ENCODE measurements at regions not wholly inside any gene's neighbourhood (a gene's known extent, or its start where the extent isn't known, plus 50 kb on each side); places are given as distances from the start of the nearest gene placed in this dataset.
"Not testable (repeated sequence)": the region's sequence is repeated elsewhere in the genome, so short reads cannot be mapped to it uniquely, and the experiment has no call there.

- Mint-ChIP-seq H3K4me3 (no peak overlapping the region), H3K27me3 (ENCODE audit: low read depth in 2 of 2) (no peaks in the 10 kb centered on the region), H3K4me1 (no peaks in the 10 kb centered on the region), H3K9me3 (peaks cover 13 to 33% of the 10 kb centered on the region in 2 donors), H3K27ac (no peak overlapping the region), H3K36me3 (peaks cover 7% of the 10 kb centered on the region)
- ATAC-seq (no peak), DNase-seq (no peak)
- Histone ChIP-seq H3K9me3 (ENCODE audit: control insufficient read depth, insufficient read depth, low read length) (peaks cover 51% of the 10 kb centered on the region), H3K4me3 (ENCODE audit: low read length) (no peak overlapping the region), H3K4me1 (ENCODE audit: control insufficient read depth, insufficient read depth, low read length) (no peaks in the 10 kb centered on the region), H3K27ac (ENCODE audit: low read length) (no peak overlapping the region), H3K27me3 (ENCODE audit: control insufficient read depth, insufficient read depth, low read length) (no peaks in the 10 kb centered on the region), H3K36me3 (ENCODE audit: control insufficient read depth, insufficient read depth, low read length) (no peaks in the 10 kb centered on the region)
- TF ChIP-seq CTCF (IDR thresholded peaks at IDR 0.05), result no peak
- intact Hi-C loops (cut with micrococcal nuclease), result no loop called here
- 92% methylated on average over 36 of the region's 36 CpGs for WGBS (ENCODE audit: insufficient coverage)
Measured at GRCh38 chr7:57653262-57653830, 203.4 kb downstream of the ZNF716 start.

GRCh38 chr7:57655156-57655871 is 205.3 kb downstream of the ZNF716 start:
- H3K27ac Mint-ChIP-seq; intact Hi-C loops (cut with micrococcal nuclease); H3K4me1 ChIP-seq (ENCODE audit: control insufficient read depth, insufficient read depth, low read length); H3K4me3 ChIP-seq (ENCODE audit: low read length); ATAC-seq; H3K36me3 ChIP-seq (ENCODE audit: control insufficient read depth, insufficient read depth, low read length); H3K36me3 Mint-ChIP-seq; H3K4me1 Mint-ChIP-seq; H3K27me3 Mint-ChIP-seq (ENCODE audit: low read depth in 2 of 2); H3K4me3 Mint-ChIP-seq; H3K27ac ChIP-seq (ENCODE audit: low read length); H3K27me3 ChIP-seq (ENCODE audit: control insufficient read depth, insufficient read depth, low read length); DNase-seq: not testable (repeated sequence)
- peaks cover 32% of the 10 kb centered on the region for H3K9me3 ChIP-seq (ENCODE audit: control insufficient read depth, insufficient read depth, low read length)
- 87% methylated on average over 31 of the region's 31 CpGs for WGBS (ENCODE audit: insufficient coverage)
- peaks cover 11 to 35% of the 10 kb centered on the region in 2 donors for H3K9me3 Mint-ChIP-seq

- H3K9me3 ChIP-seq (ENCODE audit: control insufficient read depth, insufficient read depth, low read length); H3K27ac Mint-ChIP-seq; ATAC-seq; H3K36me3 Mint-ChIP-seq; DNase-seq; H3K27ac ChIP-seq (ENCODE audit: low read length); H3K27me3 ChIP-seq (ENCODE audit: control insufficient read depth, insufficient read depth, low read length); H3K27me3 Mint-ChIP-seq (ENCODE audit: low read depth in 2 of 2); H3K4me3 ChIP-seq (ENCODE audit: low read length); H3K4me1 ChIP-seq (ENCODE audit: control insufficient read depth, insufficient read depth, low read length); H3K4me1 Mint-ChIP-seq; intact Hi-C loops (cut with micrococcal nuclease); H3K4me3 Mint-ChIP-seq; H3K36me3 ChIP-seq (ENCODE audit: control insufficient read depth, insufficient read depth, low read length): not testable (repeated sequence)
- 61% methylated on average over 4 of the region's 4 CpGs for WGBS (ENCODE audit: insufficient coverage)
- H3K9me3 Mint-ChIP-seq, result peaks cover 8 to 19% of the 10 kb centered on the region in 2 donors
Measured at GRCh38 chr7:57659226-57659625, 209.2 kb downstream of the ZNF716 start.

GRCh38 chr7:57676928-57677327 is 227.0 kb downstream of the ZNF716 start:
- H3K4me3 ChIP-seq (ENCODE audit: low read length); H3K27me3 ChIP-seq (ENCODE audit: control insufficient read depth, insufficient read depth, low read length); H3K36me3 Mint-ChIP-seq; H3K36me3 ChIP-seq (ENCODE audit: control insufficient read depth, insufficient read depth, low read length); H3K9me3 ChIP-seq (ENCODE audit: control insufficient read depth, insufficient read depth, low read length); H3K27ac Mint-ChIP-seq; ATAC-seq; DNase-seq; intact Hi-C loops (cut with micrococcal nuclease); H3K4me1 ChIP-seq (ENCODE audit: control insufficient read depth, insufficient read depth, low read length); H3K4me1 Mint-ChIP-seq; H3K4me3 Mint-ChIP-seq; H3K27ac ChIP-seq (ENCODE audit: low read length); H3K27me3 Mint-ChIP-seq (ENCODE audit: low read depth in 2 of 2): not testable (repeated sequence)
- no CpG with 5 or more reads among the region's 1 CpG for WGBS (ENCODE audit: insufficient coverage)
- peaks cover 10 to 20% of the 10 kb centered on the region in 2 donors for H3K9me3 Mint-ChIP-seq

- Mint-ChIP-seq H3K4me3 (no peak overlapping the region), H3K4me1 (no peaks in the 10 kb centered on the region), H3K27ac (no peak overlapping the region), H3K27me3 (ENCODE audit: low read depth in 2 of 2) (no peaks in the 10 kb centered on the region), H3K36me3 (no peaks in the 10 kb centered on the region), H3K9me3 (peaks cover 0 to 18% of the 10 kb centered on the region in 2 donors)
- no peaks in the 10 kb centered on the region for H3K27me3 ChIP-seq (ENCODE audit: control insufficient read depth, insufficient read depth, low read length)
- no peak for DNase-seq
- no peak overlapping the region for H3K4me3 ChIP-seq (ENCODE audit: low read length)
- intact Hi-C loops (cut with micrococcal nuclease), result no loop called here
- H3K4me1 ChIP-seq (ENCODE audit: control insufficient read depth, insufficient read depth, low read length), result no peaks in the 10 kb centered on the region
- H3K36me3 ChIP-seq (ENCODE audit: control insufficient read depth, insufficient read depth, low read length), result no peaks in the 10 kb centered on the region
- ATAC-seq, result no peak
- H3K9me3 ChIP-seq (ENCODE audit: control insufficient read depth, insufficient read depth, low read length), result no peaks in the 10 kb centered on the region
- no peak overlapping the region for H3K27ac ChIP-seq (ENCODE audit: low read length)
- 73% methylated on average over 1 of the region's 1 CpG for WGBS (ENCODE audit: insufficient coverage)
- TF ChIP-seq CTCF (IDR thresholded peaks at IDR 0.05), result no peak
Measured at GRCh38 chr7:57685418-57685817, 235.4 kb downstream of the ZNF716 start.

All from natural killer cell (primary cell).